ENCODE measurements at regions not wholly inside any gene's neighbourhood (a gene's known extent, or its start where the extent isn't known, plus 50 kb on each side); places are given as distances from the start of the nearest gene placed in this dataset.

- no peak for TF ChIP-seq CTCF (IDR thresholded peaks at IDR 0.05)
- TF ChIP-seq POLR2A (IDR thresholded peaks at IDR 0.05), result no peak
- TF ChIP-seq POLR2AphosphoS5 (IDR thresholded peaks at IDR 0.05), result no peak
- TF ChIP-seq EP300 (IDR thresholded peaks at IDR 0.05), result no peak
These were observed 136.7 kb upstream of the MOCS2 start for GRCh38 chr5:53246042-53246836.
